Endodermal cell (in vitro differentiated cells): ENCODE measurements at regions not wholly inside any gene's neighbourhood (a gene's known extent, or its start where the extent isn't known, plus 50 kb on each side); places are given as distances from the start of the nearest gene placed in this dataset.
A peak's percentile ranks its signal among the peaks of the same experiment; 100 is the strongest.
"Not testable (repeated sequence)": the region's sequence is repeated elsewhere in the genome, so short reads cannot be mapped to it uniquely, and the experiment has no call there.

Experiments used
- DNase-seq: peaks from one replicate; pipeline ENCODE4 v3.0.0-alpha.2; 2017
- H3K27ac ChIP-seq: 2 replicates; pipeline ENCODE4 v1.5.1; 2013; ENCODE audit warnings: mild to moderate bottlenecking, low read depth, low read length, moderate library complexity
- H3K27me3 ChIP-seq: 2 replicates; pipeline ENCODE4 v1.6.1; 2013; ENCODE audit warnings: mild to moderate bottlenecking, low read length, moderate library complexity; ENCODE audit not compliant: insufficient read depth, control insufficient read depth, poor library complexity, severe bottlenecking
- H3K36me3 ChIP-seq: 2 replicates; pipeline ENCODE4 v1.7.0; 2013; ENCODE audit warnings: mild to moderate bottlenecking, low read length, moderate library complexity; ENCODE audit not compliant: control insufficient read depth, insufficient read depth
- H3K4me1 ChIP-seq: one replicate; pipeline ENCODE4 v1.7.0; 2013; ENCODE audit warnings: low read length; ENCODE audit not compliant: control insufficient read depth, insufficient read depth
- H3K4me3 ChIP-seq: 2 replicates; pipeline ENCODE4 v1.5.1; 2013; ENCODE audit warnings: mild to moderate bottlenecking, low read length, moderate library complexity
- H3K9ac ChIP-seq: 2 replicates; pipeline ENCODE4 v1.6.1; 2013; ENCODE audit warnings: mild to moderate bottlenecking, low read length, moderate library complexity; ENCODE audit not compliant: poor library complexity, severe bottlenecking; ENCODE audit errors: extremely low read depth
- H3K9me3 ChIP-seq: 2 replicates; pipeline ENCODE4 v1.6.1; 2013; ENCODE audit warnings: mild to moderate bottlenecking, low read length, moderate library complexity; ENCODE audit not compliant: control insufficient read depth
- H3K27ac Mint-ChIP-seq: 2 replicates; pipeline ENCODE4 v1.8.0; 2020; ENCODE audit warnings: mixed read lengths
- H3K27me3 Mint-ChIP-seq: 2 replicates; pipeline ENCODE4 v1.8.0; 2021; ENCODE audit warnings: mild to moderate bottlenecking, mixed read lengths; ENCODE audit not compliant: insufficient read depth
- H3K36me3 Mint-ChIP-seq: 2 replicates; pipeline ENCODE4 v1.8.0; 2020; ENCODE audit warnings: low read depth, mixed read lengths
- H3K4me1 Mint-ChIP-seq: 2 replicates; pipeline ENCODE4 v1.8.0; 2020; ENCODE audit warnings: mixed read lengths
- H3K4me3 Mint-ChIP-seq: 2 replicates; pipeline ENCODE4 v1.8.0; 2020; ENCODE audit warnings: mild to moderate bottlenecking, moderate library complexity, mixed read lengths
- H3K9me3 Mint-ChIP-seq: 2 replicates; pipeline ENCODE4 v1.8.0; 2020; ENCODE audit warnings: mild to moderate bottlenecking, mixed read lengths
- WGBS, 2 experiments: methylation state at CpG; one replicate each; pipeline versions ENCODE4 v1.1.5 to v1.1.7; 2013; ENCODE audit warnings: missing lambda C conversion rate in 2 of 2, mixed read lengths in 1 of 2; ENCODE audit not compliant: insufficient coverage in 1 of 2, insufficient read length in 1 of 2; 5-methylcytosine and 5-hydroxymethylcytosine counted together
- TF ChIP-seq, protein P1 (sequence below): fragments of 200-600 bp; sonication (generic); conservative IDR thresholded peaks from 2 replicates; pipeline ENCODE4 v1.5.0; 2021; ENCODE audit warnings: antibody characterized with exemption, mild to moderate bottlenecking

DNA sequence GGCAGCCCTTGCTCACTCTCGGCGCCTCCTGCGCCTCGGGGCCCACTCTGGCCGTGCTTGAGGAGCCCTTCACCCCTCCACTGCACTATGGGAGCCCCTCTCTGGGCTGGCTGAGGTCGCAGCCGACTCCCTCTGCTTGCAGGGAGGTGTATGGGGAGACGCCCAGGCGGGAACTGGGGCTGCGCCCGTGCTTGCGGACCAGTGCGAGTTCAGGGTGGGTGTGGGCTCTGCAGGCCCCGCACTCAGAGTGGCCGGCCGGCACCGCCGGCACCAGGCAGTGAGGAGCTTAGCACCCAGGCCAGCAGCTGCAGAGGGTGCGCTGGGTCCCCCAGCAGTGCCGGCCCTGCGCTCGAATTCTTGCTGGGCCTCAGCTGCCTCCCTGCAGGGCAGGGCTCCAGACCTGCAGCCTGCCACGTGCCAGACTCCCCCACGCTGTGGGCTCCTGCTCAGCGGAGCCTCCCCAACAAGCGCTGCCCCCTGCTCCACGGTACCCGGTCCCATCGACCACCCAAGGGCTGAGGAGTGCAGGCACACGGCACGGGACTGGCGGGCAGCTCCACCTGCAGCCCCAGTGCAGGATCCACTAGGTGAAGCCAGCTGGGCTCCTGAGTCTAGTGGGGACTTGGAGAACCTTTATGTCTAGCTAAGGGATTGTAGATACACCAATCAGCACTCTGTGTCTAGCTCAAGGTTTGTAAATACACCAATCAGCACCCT lies 54.0 kb upstream of the WWC2 start:
- H3K4me3 Mint-ChIP-seq, result not testable (repeated sequence)

DNA sequence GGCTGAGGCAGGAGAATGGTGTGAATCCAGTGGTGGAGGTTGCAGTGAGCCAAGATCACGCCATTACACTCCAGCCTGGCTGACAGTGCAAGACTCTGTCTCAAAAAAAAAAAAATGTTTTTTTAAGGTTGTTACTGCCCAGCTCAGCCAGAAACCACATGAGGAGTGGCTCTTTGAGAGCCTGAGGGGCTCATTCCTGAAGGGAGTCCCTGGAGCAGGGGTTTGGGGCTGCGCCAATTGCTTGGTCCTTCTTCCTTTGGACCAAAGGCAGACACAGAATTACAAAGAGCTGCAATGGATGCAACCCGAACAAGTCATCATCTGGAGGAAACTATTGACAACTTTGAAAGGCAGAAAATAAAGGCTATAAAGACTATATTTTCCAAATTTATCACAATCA lies 60.6 kb upstream of the WWC2 start:
- Mint-ChIP-seq H3K4me3 (no peak overlapping the region), H3K4me1 (no peaks in the 10 kb centered on the region)

More for the DNA sequence above, 54.0 kb upstream of the WWC2 start:
- H3K36me3 ChIP-seq, H3K4me3 ChIP-seq, H3K27ac Mint-ChIP-seq, H3K4me1 ChIP-seq, H3K9me3 ChIP-seq, H3K27me3 ChIP-seq, H3K36me3 Mint-ChIP-seq, H3K4me1 Mint-ChIP-seq, H3K27me3 Mint-ChIP-seq, H3K27ac ChIP-seq, H3K9ac ChIP-seq, DNase-seq: not testable (repeated sequence)
- peaks cover 47% of the 10 kb centered on the region for H3K9me3 Mint-ChIP-seq
- 92 to 94% methylated on average over 22 to 32 of the region's 32 CpGs for WGBS, 2 experiments

DNA sequence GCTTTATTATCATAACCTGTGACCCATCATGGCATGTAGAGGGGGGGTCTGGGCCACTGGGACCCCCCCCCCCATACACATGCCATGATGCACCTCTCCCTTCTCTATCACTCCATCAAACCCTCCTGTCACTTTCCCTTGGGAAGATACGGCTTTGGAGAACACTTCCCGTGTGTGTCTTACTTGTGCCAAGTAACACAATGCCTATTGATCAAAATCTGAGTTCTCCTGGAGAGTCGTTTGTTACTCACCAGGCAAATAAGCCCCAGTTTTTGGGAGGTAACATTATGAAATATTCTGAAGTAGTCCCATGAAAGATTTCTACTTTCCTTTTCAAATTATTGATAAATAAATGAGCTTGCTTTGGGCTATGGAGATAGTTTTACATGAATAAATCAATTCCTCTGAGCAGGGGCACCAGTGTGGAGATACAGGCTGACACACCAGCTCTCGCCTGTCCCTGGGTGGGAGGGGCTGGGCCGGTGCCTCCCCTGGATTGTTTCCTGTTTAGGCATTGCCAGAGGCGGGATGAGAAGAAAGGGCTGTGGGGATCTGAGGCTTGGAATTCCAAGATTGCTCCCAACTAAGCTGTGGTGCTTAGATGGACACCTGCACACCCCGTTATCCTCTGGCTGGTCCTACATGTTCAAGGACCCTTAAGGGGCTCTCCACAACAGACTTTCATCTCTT lies 63.2 kb upstream of the WWC2 start:
- Histone ChIP-seq H3K9me3 (no peaks in the 10 kb centered on the region), H3K27ac (no peak overlapping the region), H3K27me3 (no peaks in the 10 kb centered on the region), H3K4me1 (no peaks in the 10 kb centered on the region), H3K36me3 (no peaks in the 10 kb centered on the region), H3K9ac (no peak overlapping the region), H3K4me3 (no peak overlapping the region)
- Mint-ChIP-seq H3K36me3 (no peaks in the 10 kb centered on the region), H3K4me3 (no peak overlapping the region), H3K27ac (no peak overlapping the region), H3K27me3 (no peaks in the 10 kb centered on the region), H3K4me1 (no peaks in the 10 kb centered on the region), H3K9me3 (no peaks in the 10 kb centered on the region)
- DNase-seq, result peak; percentile 60
- TF ChIP-seq, protein P1, sequence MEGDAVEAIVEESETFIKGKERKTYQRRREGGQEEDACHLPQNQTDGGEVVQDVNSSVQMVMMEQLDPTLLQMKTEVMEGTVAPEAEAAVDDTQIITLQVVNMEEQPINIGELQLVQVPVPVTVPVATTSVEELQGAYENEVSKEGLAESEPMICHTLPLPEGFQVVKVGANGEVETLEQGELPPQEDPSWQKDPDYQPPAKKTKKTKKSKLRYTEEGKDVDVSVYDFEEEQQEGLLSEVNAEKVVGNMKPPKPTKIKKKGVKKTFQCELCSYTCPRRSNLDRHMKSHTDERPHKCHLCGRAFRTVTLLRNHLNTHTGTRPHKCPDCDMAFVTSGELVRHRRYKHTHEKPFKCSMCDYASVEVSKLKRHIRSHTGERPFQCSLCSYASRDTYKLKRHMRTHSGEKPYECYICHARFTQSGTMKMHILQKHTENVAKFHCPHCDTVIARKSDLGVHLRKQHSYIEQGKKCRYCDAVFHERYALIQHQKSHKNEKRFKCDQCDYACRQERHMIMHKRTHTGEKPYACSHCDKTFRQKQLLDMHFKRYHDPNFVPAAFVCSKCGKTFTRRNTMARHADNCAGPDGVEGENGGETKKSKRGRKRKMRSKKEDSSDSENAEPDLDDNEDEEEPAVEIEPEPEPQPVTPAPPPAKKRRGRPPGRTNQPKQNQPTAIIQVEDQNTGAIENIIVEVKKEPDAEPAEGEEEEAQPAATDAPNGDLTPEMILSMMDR, result no peak
- 62 to 88% methylated on average over 3 to 7 of the region's 7 CpGs for WGBS, 2 experiments

More for the DNA sequence above, 60.6 kb upstream of the WWC2 start:
- no peak overlapping the region for H3K27ac ChIP-seq
- no peaks in the 10 kb centered on the region for H3K27me3 ChIP-seq
- no peaks in the 10 kb centered on the region for H3K36me3 Mint-ChIP-seq
- peaks cover 19% of the 10 kb centered on the region for H3K9me3 Mint-ChIP-seq
- no peak overlapping the region for H3K4me3 ChIP-seq
- H3K9ac ChIP-seq, result no peak overlapping the region
- H3K36me3 ChIP-seq, result no peaks in the 10 kb centered on the region
- H3K4me1 ChIP-seq, result no peaks in the 10 kb centered on the region
- no peak for DNase-seq
- no peak overlapping the region for H3K27ac Mint-ChIP-seq
- TF ChIP-seq, protein P1, result no peak
- no peaks in the 10 kb centered on the region for H3K9me3 ChIP-seq
- 90 to 94% methylated on average over 3 of the region's 3 CpGs for WGBS, 2 experiments
- H3K27me3 Mint-ChIP-seq, result no peaks in the 10 kb centered on the region
